Breast epithelium (tissue), 4 donors: ENCODE measurements at regions not wholly inside any gene's neighbourhood (a gene's known extent, or its start where the extent isn't known, plus 50 kb on each side); places are given as distances from the start of the nearest gene placed in this dataset.

Experiments
- DNase-seq, 2 donors: peaks; one replicate each; pipeline ENCODE4 v3.0.0-alpha.2; 2019; ENCODE audit warnings: low spot score in 2 of 2
- H3K27ac ChIP-seq, 2 donors: fragments of 200-600 bp; sonication (generic) in 1 of 2; one replicate each; pipeline ENCODE4 v1.5.1; 2016 to 2019; ENCODE audit warnings: mild to moderate bottlenecking in 1 of 2
- H3K27me3 ChIP-seq, 2 donors: fragments of 200-600 bp; sonication (generic) in 1 of 2; one replicate each; pipeline versions ENCODE4 v1.5.1 to v1.6.0; 2017 to 2019; ENCODE audit warnings: control low read depth in 1 of 2, mild to moderate bottlenecking in 1 of 2
- H3K36me3 ChIP-seq: fragments of 200-600 bp; one replicate; pipeline ENCODE4 v1.5.1; 2019
- H3K4me1 ChIP-seq, 2 donors: fragments of 200-600 bp; sonication (generic); one replicate each; pipeline ENCODE4 v1.5.1; 2016 to 2019; ENCODE audit warnings: control low read depth in 1 of 2
- H3K4me3 ChIP-seq, 3 donors: fragments of 200-600 bp; sonication (generic); 1 replicate in 2 of 3; 2 replicates in 1 of 3; pipeline ENCODE4 v1.5.1; 2016 to 2019; ENCODE audit warnings: mild to moderate bottlenecking in 3 of 3, moderate library complexity in 2 of 3
- H3K9me3 ChIP-seq, 2 donors: fragments of 200-600 bp; sonication (generic) in 1 of 2; one replicate each; pipeline ENCODE4 v1.5.1; 2016 to 2019; ENCODE audit warnings: control low read depth in 1 of 2
- CTCF ChIP-seq, 3 donors: fragments of 450-650 bp; IDR thresholded peaks; one replicate each; pipeline ENCODE4 v1.5.1; 2016 to 2017; ENCODE audit warnings: antibody characterized with exemption in 3 of 3, mild to moderate bottlenecking in 3 of 3, moderate library complexity in 3 of 3
- POLR2A ChIP-seq: fragments of 450-650 bp; IDR thresholded peaks from one replicate; pipeline ENCODE4 v1.6.1; 2016; ENCODE audit warnings: antibody characterized with exemption, mild to moderate bottlenecking, moderate library complexity
- POLR2AphosphoS5 ChIP-seq, 3 donors: sonication (generic); formaldehyde crosslinking; IDR thresholded peaks; one replicate each; pipeline ENCODE4 v1.6.1; 2017; ENCODE audit warnings: antibody characterized with exemption in 3 of 3
- intact Hi-C: fragments of 100-400 bp; cut with DNase I; formaldehyde crosslinking; loops from one replicate; pipeline ENCODE4 v1.15.1; 2023; ENCODE audit warnings: low total_unique reads

GRCh38 chr2:9732824-9733223, 102.0 kb upstream of the YWHAQ start:
- H3K27ac ChIP-seq, result no peak overlapping the region
- H3K4me1 ChIP-seq, result no peaks in the 10 kb centered on the region
- H3K36me3 ChIP-seq, result no peaks in the 10 kb centered on the region
- H3K4me3 ChIP-seq, result no peak overlapping the region
- intact Hi-C loops, result no loop called here
- TF ChIP-seq POLR2A (no peak), POLR2AphosphoS5 (IDR thresholded peaks at IDR 0.05) (no peak), CTCF (IDR thresholded peaks at IDR 0.05) (no peak)
- H3K27me3 ChIP-seq, result no peaks in the 10 kb centered on the region
- H3K9me3 ChIP-seq, result peaks cover 0 to 3% of the 10 kb centered on the region in 2 donors
- no peak for DNase-seq

- Histone ChIP-seq H3K4me1 (no peaks in the 10 kb centered on the region), H3K27ac (no peak overlapping the region), H3K36me3 (no peaks in the 10 kb centered on the region), H3K4me3 (no peak overlapping the region), H3K27me3 (no peaks in the 10 kb centered on the region), H3K9me3 (peaks cover 0 to 3% of the 10 kb centered on the region in 2 donors)
- intact Hi-C loops, result no loop called here
- DNase-seq, result no peak
- TF ChIP-seq CTCF (IDR thresholded peaks at IDR 0.05) (no peak), POLR2AphosphoS5 (IDR thresholded peaks at IDR 0.05) (no peak), POLR2A (no peak)
Observed at GRCh38 chr2:9734308-9734707, 103.5 kb upstream of the YWHAQ start.

- Histone ChIP-seq H3K36me3 (no peaks in the 10 kb centered on the region), H3K27me3 (no peaks in the 10 kb centered on the region), H3K27ac (no peak overlapping the region), H3K9me3 (peaks cover 0 to 3% of the 10 kb centered on the region in 2 donors), H3K4me1 (no peaks in the 10 kb centered on the region), H3K4me3 (no peak overlapping the region)
- intact Hi-C loops, result no loop called here
- no peak for TF ChIP-seq CTCF (IDR thresholded peaks at IDR 0.05)
- no peak for TF ChIP-seq POLR2A
- no peak for TF ChIP-seq POLR2AphosphoS5 (IDR thresholded peaks at IDR 0.05)
- no peak for DNase-seq
Observed at GRCh38 chr2:9735335-9735734, 104.5 kb upstream of the YWHAQ start.

GRCh38 chr2:9736021-9736420, 105.2 kb upstream of the YWHAQ start:
- Histone ChIP-seq H3K9me3 (peaks cover 0 to 3% of the 10 kb centered on the region in 2 donors), H3K27me3 (no peaks in the 10 kb centered on the region), H3K4me1 (no peaks in the 10 kb centered on the region), H3K36me3 (no peaks in the 10 kb centered on the region), H3K4me3 (no peak overlapping the region), H3K27ac (no peak overlapping the region)
- no peak for TF ChIP-seq POLR2AphosphoS5 (IDR thresholded peaks at IDR 0.05)
- no peak for TF ChIP-seq CTCF (IDR thresholded peaks at IDR 0.05)
- no peak for TF ChIP-seq POLR2A
- DNase-seq, result no peak
- intact Hi-C loops, result no loop called here

- H3K9me3 ChIP-seq, result peaks cover 0 to 3% of the 10 kb centered on the region in 2 donors
- intact Hi-C loops, result no loop called here
- H3K27ac ChIP-seq, result no peak overlapping the region
- H3K27me3 ChIP-seq, result no peaks in the 10 kb centered on the region
- H3K36me3 ChIP-seq, result no peaks in the 10 kb centered on the region
- H3K4me3 ChIP-seq, result no peak overlapping the region
- TF ChIP-seq POLR2A, result no peak
- no peak for TF ChIP-seq POLR2AphosphoS5 (IDR thresholded peaks at IDR 0.05)
- TF ChIP-seq CTCF (IDR thresholded peaks at IDR 0.05), result no peak
- no peaks in the 10 kb centered on the region for H3K4me1 ChIP-seq
- DNase-seq, result no peak
Observed at GRCh38 chr2:9737053-9737875, 106.0 kb upstream of the TAF1B start.
